ENCODE measurements at regions not wholly inside any gene's neighbourhood (a gene's known extent, or its start where the extent isn't known, plus 50 kb on each side); places are given as distances from the start of the nearest gene placed in this dataset.

DNA sequence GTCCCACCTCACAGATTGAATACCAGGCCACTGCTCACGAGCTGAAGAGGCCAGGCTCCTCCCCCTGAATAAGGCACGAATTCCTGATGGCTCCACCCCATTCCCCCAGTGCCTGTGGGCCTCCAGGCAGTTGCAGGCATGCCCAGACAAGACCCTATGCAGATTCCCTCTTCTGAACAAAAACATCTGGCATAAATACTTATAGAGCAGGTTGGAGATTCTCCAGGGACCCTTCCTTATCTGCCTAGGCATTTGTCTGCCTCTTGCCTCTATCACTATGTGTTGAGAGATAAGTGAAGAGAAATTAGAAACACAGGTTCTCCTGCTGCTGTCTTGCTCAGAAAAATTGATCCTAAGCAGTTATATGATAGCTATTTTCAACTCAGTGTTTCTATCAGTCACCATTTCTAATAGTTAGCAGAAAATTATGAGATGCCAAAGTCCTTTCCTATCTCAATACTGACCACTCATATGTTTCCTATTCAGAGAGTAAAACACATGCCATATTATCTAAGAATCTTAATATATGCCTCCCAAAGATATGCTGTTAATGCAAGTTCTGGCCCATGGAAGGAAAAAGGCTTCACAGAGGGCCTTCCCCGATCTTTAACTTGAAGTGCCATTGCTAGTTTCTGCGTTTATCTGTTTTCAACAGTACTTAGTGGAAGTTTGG is 364.0 kb downstream of the KCTD12 start:
- Histone ChIP-seq H3K4me3 (ENCODE audit: extremely low read depth in 1 of 4, insufficient read depth in 2 of 4, low read depth in 3 of 4, low read length in 4 of 4) (no peak overlapping the region), H4K20me1 (replicated peaks in 1 of 2; ENCODE audit: control insufficient read depth in 1 of 2, insufficient read depth in 2 of 2, low read length in 2 of 2) (no peaks in the 10 kb centered on the region), H2BK120ac (replicated peaks; ENCODE audit: low read depth, low read length) (no peak overlapping the region), H3K56ac (replicated peaks; ENCODE audit: insufficient read length, low read depth, low read length) (no peak overlapping the region), H3K23ac (ENCODE audit: insufficient read length) (no peak overlapping the region), H3K79me2 (ENCODE audit: control insufficient read depth in 1 of 2, insufficient read depth in 2 of 2, low read length in 2 of 2) (no peaks in the 10 kb centered on the region), H3K18ac (ENCODE audit: extremely low read depth, low read length) (no peak overlapping the region), H2BK12ac (ENCODE audit: low read depth, low read length) (no peak overlapping the region), H3K4me2 (ENCODE audit: insufficient read depth in 1 of 2, low read depth in 2 of 2, low read length in 2 of 2) (no peak overlapping the region), H4K8ac (ENCODE audit: extremely low read depth, insufficient read depth, low read length) (no peak overlapping the region), H3K27ac (ENCODE audit: low read depth, low read length) (no peak overlapping the region), H3K9ac (replicated peaks in 1 of 4; ENCODE audit: extremely low read depth in 1 of 4, low read depth in 3 of 4, low read length in 3 of 4) (no peak overlapping the region), H2AK5ac (ENCODE audit: low read depth, low read length) (no peak overlapping the region), H3K27me3 (replicated peaks in 1 of 4; ENCODE audit: control insufficient read depth in 3 of 4, extremely low read depth in 1 of 4, insufficient read depth in 3 of 4, low read length in 3 of 4) (no peaks in the 10 kb centered on the region), H3K4me1 (replicated peaks in 1 of 4; ENCODE audit: control insufficient read depth in 3 of 4, insufficient read depth in 4 of 4, low read length in 3 of 4) (peaks cover 0 to 4% (median 0%) of the 10 kb centered on the region in 4 experiments; a peak in 1 of 7 replicates), H4K5ac (ENCODE audit: insufficient read length, low read depth, low read length) (no peak overlapping the region), H2BK20ac (ENCODE audit: low read length) (no peak overlapping the region), H3K23me2 (ENCODE audit: low read depth, low read length) (no peaks in the 10 kb centered on the region), H3K9me3 (ENCODE audit: insufficient read depth in 2 of 2, low read depth in 1 of 2, low read length in 1 of 2) (no peaks in the 10 kb centered on the region; a peak in 1 of 4 replicates), H3K4ac (replicated peaks; ENCODE audit: insufficient read length, low read depth, low read length) (no peak overlapping the region), H3K79me1 (ENCODE audit: low read depth, low read length) (no peaks in the 10 kb centered on the region), H4K91ac (replicated peaks; ENCODE audit: insufficient read length, low read length) (no peak overlapping the region), H3K14ac (ENCODE audit: insufficient read length) (no peak overlapping the region), H2BK15ac (ENCODE audit: low read length) (no peak overlapping the region), H3K36me3 (ENCODE audit: control insufficient read depth in 2 of 4, insufficient read depth in 4 of 4, low read length in 3 of 4) (no peaks in the 10 kb centered on the region), H2BK5ac (ENCODE audit: low read depth, low read length) (peak overlapping the region; percentile 44; the same call in 1 of the 2 replicates), H2AFZ (ENCODE audit: low read length) (0 out of 2 replicates have a peak overlapping the region, but pooled peaks have one; percentile 9)
- FAIRE-seq (no peak), DNase-seq (ENCODE audit: low read depth in 1 of 2, low spot score in 2 of 2) (no peak)
- CTCF ChIA-PET (ENCODE audit: partially characterized antibody), result no interaction called here
- POLR2A ChIA-PET (ENCODE audit: partially characterized antibody), result no interaction called here
- 89% methylated on average over 4 of the region's 4 CpGs; no CpG with 5 or more reads in 1 of the 2 experiments for WGBS, 2 experiments (ENCODE audit: extremely low coverage in 1 of 2, insufficient coverage in 1 of 2, insufficient read length in 1 of 2, insufficient replicate concordance in 2 of 2, low coverage in 1 of 2, low lambda C conversion rate in 2 of 2, missing lambda C conversion rate in 1 of 2)
- TF ChIP-seq SRF (IDR thresholded peaks at IDR 0.05; ENCODE audit: low read depth, low read length) (no peak), PHF8 (conservative IDR thresholded peaks at IDR 0.05; ENCODE audit: low read depth, low read length) (no peak), TAF1 (IDR thresholded peaks at IDR 0.05; ENCODE audit: low read depth, low read length) (no peak), TCF12 (IDR thresholded peaks at IDR 0.05; ENCODE audit: low read depth, low read length) (no peak), RAD21 (IDR thresholded peaks at IDR 0.05 in 1 of 2, conservative IDR thresholded peaks at IDR 0.05 in 1 of 2; ENCODE audit: low read depth in 2 of 2, low read length in 2 of 2) (no peak), CHD2 (IDR thresholded peaks at IDR 0.05; ENCODE audit: low read length) (no peak), NRF1 (IDR thresholded peaks at IDR 0.05; ENCODE audit: low read depth, low read length) (no peak), CEBPB (IDR thresholded peaks at IDR 0.05; ENCODE audit: low read depth, low read length) (no peak), RXRA (IDR thresholded peaks at IDR 0.05; ENCODE audit: insufficient read depth, low read depth, low read length) (no peak), RBBP5 (IDR thresholded peaks at IDR 0.05; ENCODE audit: borderline replicate concordance, low read depth, low read length) (no peak), RFX5 (IDR thresholded peaks at IDR 0.05; ENCODE audit: borderline replicate concordance, low read depth, low read length) (no peak), EZH2 (IDR thresholded peaks at IDR 0.05; ENCODE audit: low read depth, low read length, severe bottlenecking) (no peak)
- TF ChIP-seq, protein P1, sequence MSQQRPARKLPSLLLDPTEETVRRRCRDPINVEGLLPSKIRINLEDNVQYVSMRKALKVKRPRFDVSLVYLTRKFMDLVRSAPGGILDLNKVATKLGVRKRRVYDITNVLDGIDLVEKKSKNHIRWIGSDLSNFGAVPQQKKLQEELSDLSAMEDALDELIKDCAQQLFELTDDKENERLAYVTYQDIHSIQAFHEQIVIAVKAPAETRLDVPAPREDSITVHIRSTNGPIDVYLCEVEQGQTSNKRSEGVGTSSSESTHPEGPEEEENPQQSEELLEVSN (IDR thresholded peaks at IDR 0.05), result no peak

All from H1 (cell line).